ENCODE measurements at regions not wholly inside any gene's neighbourhood (a gene's known extent, or its start where the extent isn't known, plus 50 kb on each side); places are given as distances from the start of the nearest gene placed in this dataset.

- H3K9ac ChIP-seq (ENCODE audit: low read depth, low read length): no peak overlapping the region
- H3K79me2 ChIP-seq (ENCODE audit: insufficient read depth, low read length): no peaks in the 10 kb centered on the region
- TF ChIP-seq EZH2 (IDR thresholded peaks at IDR 0.05; ENCODE audit: borderline replicate concordance, low read depth, low read length, severe bottlenecking) (no peak), CTCF (IDR thresholded peaks at IDR 0.05; ENCODE audit: borderline replicate concordance, extremely low read depth, low read length, poor library complexity, severe bottlenecking) (no peak)
- no peaks in the 10 kb centered on the region for H3K4me1 ChIP-seq (ENCODE audit: insufficient read depth, low read length)
- ATAC-seq (ENCODE audit: insufficient read depth, low read depth): no peak
- no peaks in the 10 kb centered on the region for H3K27me3 ChIP-seq (ENCODE audit: insufficient read depth, low read length, poor library complexity)
- DNase-seq: no peak
- no peak overlapping the region for H2AFZ ChIP-seq (ENCODE audit: low read depth, low read length)
- no peak overlapping the region for H3K4me3 ChIP-seq (ENCODE audit: low read depth in 1 of 2, low read length in 2 of 2)
- H3K9me3 ChIP-seq (ENCODE audit: insufficient read depth, low read length, severe bottlenecking): no peaks in the 10 kb centered on the region
- no peaks in the 10 kb centered on the region for H4K20me1 ChIP-seq (ENCODE audit: insufficient read depth, low read length)
- H3K27ac ChIP-seq (ENCODE audit: low read length): no peak overlapping the region
- H3K36me3 ChIP-seq (ENCODE audit: insufficient read depth, low read length): no peaks in the 10 kb centered on the region
- H3K4me2 ChIP-seq (ENCODE audit: insufficient read depth, low read length): no peak overlapping the region
Observed at GRCh38 chr12:90859591-90859990, 95.4 kb downstream of the CCER1 start.

- H3K9me3 ChIP-seq (ENCODE audit: insufficient read depth, low read length, severe bottlenecking): no peaks in the 10 kb centered on the region
- no peak for DNase-seq
- no peak overlapping the region for H3K9ac ChIP-seq (ENCODE audit: low read depth, low read length)
- H3K79me2 ChIP-seq (ENCODE audit: insufficient read depth, low read length): no peaks in the 10 kb centered on the region
- no peaks in the 10 kb centered on the region for H4K20me1 ChIP-seq (ENCODE audit: insufficient read depth, low read length)
- no peak overlapping the region for H3K4me2 ChIP-seq (ENCODE audit: insufficient read depth, low read length)
- no peaks in the 10 kb centered on the region for H3K36me3 ChIP-seq (ENCODE audit: insufficient read depth, low read length)
- no peak overlapping the region for H3K4me3 ChIP-seq (ENCODE audit: low read depth in 1 of 2, low read length in 2 of 2)
- TF ChIP-seq EZH2 (IDR thresholded peaks at IDR 0.05; ENCODE audit: borderline replicate concordance, low read depth, low read length, severe bottlenecking) (no peak), CTCF (IDR thresholded peaks at IDR 0.05; ENCODE audit: borderline replicate concordance, extremely low read depth, low read length, poor library complexity, severe bottlenecking) (no peak)
- no peaks in the 10 kb centered on the region for H3K4me1 ChIP-seq (ENCODE audit: insufficient read depth, low read length)
- H3K27ac ChIP-seq (ENCODE audit: low read length): no peak overlapping the region
- no peak overlapping the region for H2AFZ ChIP-seq (ENCODE audit: low read depth, low read length)
- no peaks in the 10 kb centered on the region for H3K27me3 ChIP-seq (ENCODE audit: insufficient read depth, low read length, poor library complexity)
- peak; percentile 37; the same call in 1 of the 3 replicates for ATAC-seq (ENCODE audit: insufficient read depth, low read depth)
Observed at GRCh38 chr12:90858252-90858651, 96.7 kb downstream of the CCER1 start.

- Histone ChIP-seq H4K20me1 (ENCODE audit: insufficient read depth, low read length) (no peaks in the 10 kb centered on the region), H3K4me2 (ENCODE audit: insufficient read depth, low read length) (no peak overlapping the region), H3K36me3 (ENCODE audit: insufficient read depth, low read length) (no peaks in the 10 kb centered on the region), H3K4me3 (ENCODE audit: low read depth in 1 of 2, low read length in 2 of 2) (no peak overlapping the region), H3K79me2 (ENCODE audit: insufficient read depth, low read length) (no peaks in the 10 kb centered on the region), H3K27ac (ENCODE audit: low read length) (no peak overlapping the region), H3K9me3 (ENCODE audit: insufficient read depth, low read length, severe bottlenecking) (no peaks in the 10 kb centered on the region), H3K4me1 (ENCODE audit: insufficient read depth, low read length) (no peaks in the 10 kb centered on the region), H3K27me3 (ENCODE audit: insufficient read depth, low read length, poor library complexity) (no peaks in the 10 kb centered on the region), H3K9ac (ENCODE audit: low read depth, low read length) (no peak overlapping the region), H2AFZ (ENCODE audit: low read depth, low read length) (no peak overlapping the region)
- ATAC-seq (ENCODE audit: insufficient read depth, low read depth): no peak
- TF ChIP-seq CTCF (IDR thresholded peaks at IDR 0.05; ENCODE audit: borderline replicate concordance, extremely low read depth, low read length, poor library complexity, severe bottlenecking) (no peak), EZH2 (IDR thresholded peaks at IDR 0.05; ENCODE audit: borderline replicate concordance, low read depth, low read length, severe bottlenecking) (no peak)
- no peak for DNase-seq
Observed at GRCh38 chr12:90855534-90855933, 99.4 kb downstream of the CCER1 start.
